ENCODE measurements at regions not wholly inside any gene's neighbourhood (a gene's known extent, or its start where the extent isn't known, plus 50 kb on each side); places are given as distances from the start of the nearest gene placed in this dataset.

DNA sequence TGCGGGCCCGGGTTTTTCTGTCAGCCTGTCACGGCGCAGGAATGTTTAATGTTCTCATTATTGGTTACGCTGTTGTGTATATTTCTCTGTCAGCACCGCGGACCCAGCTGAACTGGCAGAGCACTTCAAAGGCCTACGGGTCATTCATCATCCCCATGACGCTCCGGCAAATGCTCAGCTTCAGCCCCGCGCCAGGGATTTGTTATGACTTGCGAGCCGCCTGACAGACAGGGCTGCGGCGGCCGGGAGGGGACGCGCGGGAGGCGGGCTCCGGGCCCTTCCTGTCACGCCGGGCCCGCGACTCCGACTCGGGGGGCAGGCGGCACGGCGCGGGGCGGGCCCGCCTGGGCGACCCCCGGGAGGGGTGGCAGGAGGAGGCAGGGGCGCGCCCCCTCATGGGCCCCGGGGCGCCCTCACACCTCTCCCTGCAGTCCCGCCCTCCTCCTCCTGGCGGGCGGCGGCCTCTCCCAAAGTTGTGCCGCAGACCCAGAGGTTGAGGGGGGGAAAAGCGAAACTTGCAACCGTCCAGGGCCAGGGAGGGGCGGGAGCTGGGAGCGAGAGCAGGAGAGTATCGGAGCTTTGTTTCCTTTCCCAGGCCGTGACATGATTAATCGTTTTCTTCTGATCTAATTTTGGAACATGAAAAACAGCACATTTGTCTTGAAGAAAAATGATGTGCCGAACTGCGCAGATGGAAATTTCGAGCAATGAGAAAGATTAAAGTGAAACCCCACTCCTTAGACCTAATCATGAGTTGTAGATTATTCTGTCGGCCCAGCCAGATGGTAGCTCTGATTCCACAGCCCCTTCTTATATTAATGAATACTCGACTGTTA lies 59.3 kb upstream of the COMTD1 start:
- peak; percentile 23 to 45 for DNase-seq (ENCODE audit: low read depth in 1 of 2, low spot score in 1 of 2)

DNA sequence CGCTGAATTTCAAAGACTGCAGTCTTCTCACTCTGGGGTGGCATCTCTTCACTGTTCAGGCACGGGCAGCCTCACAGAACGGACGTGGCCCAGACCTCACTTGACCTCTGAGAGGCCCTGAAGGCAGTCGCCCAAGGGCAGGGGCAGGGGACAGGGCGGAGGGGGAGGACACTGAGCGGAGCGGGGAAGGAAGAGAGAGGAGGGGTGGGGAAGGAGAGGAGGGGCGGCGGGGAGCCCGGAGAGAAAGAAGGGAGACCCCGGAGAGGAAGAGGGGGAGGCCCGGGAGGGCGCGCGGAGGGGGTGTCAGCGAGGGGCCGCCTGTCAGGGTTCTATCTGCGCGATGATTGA lies 58.7 kb upstream of the COMTD1 start:
- DNase-seq (ENCODE audit: low read depth in 1 of 2, low spot score in 1 of 2) = no peak

DNA sequence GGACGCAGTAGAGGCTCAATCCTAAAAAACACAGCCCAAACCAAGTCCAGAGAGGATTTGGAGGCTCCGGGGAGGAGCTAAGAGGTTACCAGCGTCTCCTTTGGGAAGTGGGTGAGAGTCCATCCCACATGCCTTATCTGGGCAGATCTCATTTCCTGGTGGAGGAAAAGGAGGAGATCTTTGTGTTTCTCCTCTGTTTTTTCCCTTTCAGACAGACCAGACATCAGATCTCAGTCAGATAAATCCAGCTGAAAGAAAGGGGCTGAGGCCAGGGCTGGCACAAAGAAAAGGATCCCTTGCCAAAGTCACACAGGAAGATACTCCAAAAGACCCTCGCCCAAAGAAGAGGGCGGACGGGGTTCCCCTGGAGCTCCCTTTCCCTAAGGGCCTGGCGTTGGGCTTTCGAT lies 58.3 kb upstream of the COMTD1 start:
- DNase-seq (ENCODE audit: low read depth in 1 of 2, low spot score in 1 of 2) = no peak

DNA sequence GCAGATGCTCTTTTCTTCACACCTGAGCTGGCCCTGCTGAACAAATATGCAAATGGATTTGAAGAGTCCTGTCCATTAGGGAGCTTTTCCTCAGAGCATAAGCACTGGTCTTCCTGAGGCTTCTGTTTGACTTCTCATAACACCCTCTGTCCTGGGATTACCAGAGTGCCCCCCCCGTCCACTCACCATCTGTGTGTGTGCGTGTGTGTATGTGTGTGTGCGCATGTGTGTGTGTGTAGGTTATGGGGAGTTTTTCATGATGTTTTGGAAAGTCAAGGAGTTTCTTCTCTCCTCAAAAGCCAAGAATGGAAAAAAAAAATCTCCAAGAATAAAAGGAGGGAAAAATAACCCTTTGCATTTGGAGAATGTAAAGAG lies 57.7 kb upstream of the COMTD1 start:
- DNase-seq (ENCODE audit: low read depth in 1 of 2, low spot score in 1 of 2) = no peak

DNA sequence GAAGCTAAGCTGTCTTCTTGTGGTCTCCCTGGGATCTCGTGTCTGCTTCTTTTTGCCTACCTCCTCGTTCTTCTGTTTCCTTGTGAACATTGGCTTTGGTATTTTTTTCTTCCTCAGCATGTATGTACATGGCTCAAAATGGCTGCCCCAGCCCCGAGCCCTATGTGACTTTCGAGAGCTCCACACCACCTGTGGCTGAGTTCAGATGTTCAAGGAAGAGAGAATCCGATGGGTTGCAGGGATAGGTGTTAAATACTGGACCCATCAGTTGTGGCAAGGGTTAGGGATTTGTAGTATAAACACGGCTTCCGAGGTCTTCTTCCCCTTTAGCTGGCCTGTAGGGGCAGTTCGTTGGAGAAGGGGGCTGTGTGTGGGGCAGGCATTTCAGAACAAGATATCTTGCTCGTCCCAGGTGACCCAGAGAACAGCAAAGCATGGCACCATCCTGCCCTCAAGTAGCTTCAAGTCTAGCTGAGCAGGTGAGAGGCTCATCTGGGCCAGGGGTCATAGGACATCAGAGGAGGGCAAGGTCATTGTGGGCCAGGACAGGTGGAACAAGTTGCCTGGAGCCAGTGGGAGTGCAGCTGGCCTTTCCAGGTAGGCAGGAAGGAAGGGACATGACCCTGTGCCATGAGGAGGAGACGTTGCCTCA lies 57.2 kb upstream of the COMTD1 start:
- DNase-seq (ENCODE audit: low read depth in 1 of 2, low spot score in 1 of 2) = no peak

DNA sequence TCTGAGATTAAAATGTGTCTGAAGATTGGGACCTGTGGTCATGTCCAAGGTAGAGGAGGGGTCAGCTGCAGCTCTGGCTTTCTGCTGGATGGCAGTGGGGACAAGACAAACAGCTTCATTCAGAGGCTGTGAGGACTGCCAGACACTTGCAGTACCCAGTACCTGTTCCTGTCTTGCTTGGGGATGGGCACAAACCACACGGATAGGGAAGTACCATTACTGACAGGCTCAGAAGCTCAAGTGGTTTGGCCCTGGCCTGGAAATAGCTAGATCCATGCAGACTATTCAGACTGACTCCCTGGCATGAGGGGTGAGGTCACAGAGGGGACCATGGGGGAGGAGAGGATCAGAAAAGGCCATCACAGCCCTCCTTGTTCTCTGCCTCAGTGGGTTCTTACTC lies 56.0 kb upstream of the COMTD1 start:
- no peak for DNase-seq (ENCODE audit: low read depth in 1 of 2, low spot score in 1 of 2)

DNA sequence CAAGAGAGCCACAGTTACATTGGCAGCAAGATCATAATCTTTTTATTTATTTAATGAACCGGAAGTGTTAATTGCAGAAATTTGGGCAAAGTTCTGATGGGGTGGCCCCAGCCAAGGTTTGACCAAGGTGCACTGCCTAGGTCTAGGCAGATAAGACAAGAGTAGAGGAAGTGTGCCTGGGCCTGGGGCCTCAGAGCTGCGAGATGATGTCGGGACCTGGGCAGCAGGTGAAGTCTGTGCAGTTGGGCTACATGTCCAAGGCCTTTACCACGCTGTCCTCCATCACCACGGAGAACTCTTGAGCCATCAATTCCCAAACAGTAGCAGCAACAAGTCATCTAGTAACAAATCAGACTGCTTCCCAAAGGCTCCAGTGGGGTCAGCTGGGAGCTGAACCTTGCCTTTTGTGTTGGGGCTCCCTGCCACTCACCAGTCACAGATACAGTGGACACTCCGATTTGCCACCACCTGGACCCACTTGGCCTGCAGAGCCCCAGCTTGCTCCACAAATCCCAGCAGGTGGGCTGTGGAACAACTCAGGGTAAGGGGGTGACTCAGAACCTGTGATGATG lies 52.5 kb upstream of the COMTD1 start:
- no peak for DNase-seq (ENCODE audit: low read depth in 1 of 2, low spot score in 1 of 2)

DNA sequence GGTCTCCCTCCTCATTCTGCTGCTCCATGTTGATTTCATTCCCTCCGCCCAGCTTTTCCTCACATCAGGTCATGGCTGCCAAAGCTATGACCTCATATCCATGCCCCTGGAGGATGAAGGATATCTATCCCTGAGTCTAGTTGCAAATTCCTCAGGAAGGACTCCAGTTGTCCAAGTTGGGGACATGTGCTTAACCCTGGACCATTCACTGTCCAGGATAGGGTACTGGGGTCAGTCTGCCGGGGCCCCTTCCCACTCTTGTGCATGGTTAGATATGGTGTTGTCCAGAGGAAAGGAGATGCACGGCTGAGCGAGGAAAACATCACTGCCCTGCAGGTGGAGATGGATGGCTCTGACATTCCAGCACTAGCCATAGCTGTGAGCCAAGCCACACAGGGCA lies 51.9 kb upstream of the COMTD1 start:
- DNase-seq (ENCODE audit: low read depth in 1 of 2, low spot score in 1 of 2) = no peak

DNA sequence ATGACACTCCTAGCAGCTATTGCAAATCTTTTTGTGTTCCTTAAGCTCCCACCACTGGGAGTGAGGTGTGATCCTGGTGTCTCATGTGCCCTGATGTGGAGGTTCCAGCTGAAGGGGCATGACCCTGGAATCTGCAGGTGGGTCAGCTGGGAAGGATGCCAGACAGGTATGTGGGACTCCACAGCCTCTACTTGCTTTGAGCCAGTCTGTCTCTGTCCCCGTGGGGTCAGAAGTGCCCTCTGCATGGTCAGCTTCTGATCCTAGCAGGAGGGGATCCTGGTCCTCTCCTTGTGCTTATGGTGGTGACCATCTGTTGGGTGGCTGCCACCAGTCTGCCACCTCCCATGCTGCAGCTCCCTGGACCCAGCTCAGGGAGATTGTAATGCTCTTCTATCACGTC lies 51.1 kb upstream of the COMTD1 start:
- no peak for DNase-seq (ENCODE audit: low read depth in 1 of 2, low spot score in 1 of 2)
